ENCODE measurements at regions not wholly inside any gene's neighbourhood (a gene's known extent, or its start where the extent isn't known, plus 50 kb on each side); places are given as distances from the start of the nearest gene placed in this dataset.
"Not testable (repeated sequence)": the region's sequence is repeated elsewhere in the genome, so short reads cannot be mapped to it uniquely, and the experiment has no call there.

DNA sequence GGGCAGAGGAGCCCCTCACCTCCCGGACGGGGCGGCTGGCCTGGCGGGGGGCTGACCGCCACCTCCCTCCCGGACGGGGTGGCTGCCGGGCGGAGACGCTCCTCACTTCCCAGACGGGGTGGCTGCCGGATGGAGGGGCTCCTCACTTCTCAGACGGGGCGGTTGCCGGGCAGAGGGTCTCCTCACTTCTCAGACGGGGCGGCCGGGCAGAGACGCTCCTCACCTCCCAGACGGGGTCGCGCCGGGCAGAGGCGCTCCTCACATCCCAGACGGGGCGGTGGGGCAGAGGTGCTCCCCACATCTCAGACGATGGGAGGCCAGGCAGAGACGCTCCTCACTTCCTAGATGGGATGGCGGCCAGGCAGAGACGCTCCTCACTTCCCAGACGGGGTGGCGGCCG, 1615.9 kb upstream of the C9orf72 start:
- not testable (repeated sequence) for H3K27ac Mint-ChIP-seq; H3K36me3 Mint-ChIP-seq (ENCODE audit: low read depth); H3K4me3 Mint-ChIP-seq; H3K27me3 Mint-ChIP-seq; DNase-seq; H3K9me3 Mint-ChIP-seq; H3K4me1 Mint-ChIP-seq (ENCODE audit: low read depth)

DNA sequence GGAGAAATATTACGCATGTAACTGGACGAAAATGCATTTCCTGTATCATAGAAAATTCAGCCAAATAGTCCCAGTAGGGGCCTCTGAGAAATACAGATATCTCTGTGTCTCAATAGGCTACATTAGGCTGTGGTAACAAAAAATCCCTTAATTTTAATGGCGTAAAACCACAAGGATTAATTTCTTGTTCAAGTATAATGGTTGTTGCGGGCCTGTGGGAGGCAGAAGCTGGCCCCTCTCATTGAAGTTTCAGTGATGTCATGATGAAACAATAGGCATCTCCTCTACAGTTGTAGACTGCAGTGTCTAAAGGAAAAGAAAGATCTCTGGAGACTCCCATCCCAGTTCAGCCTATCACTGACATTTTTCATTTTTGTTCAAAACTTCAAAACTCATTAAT, 1625.6 kb upstream of the C9orf72 start:
- DNase-seq, result no peak
- no peaks in the 10 kb centered on the region for H3K9me3 Mint-ChIP-seq
- no peak overlapping the region for H3K27ac Mint-ChIP-seq
- H3K36me3 Mint-ChIP-seq (ENCODE audit: low read depth), result no peaks in the 10 kb centered on the region
- no peak overlapping the region for H3K4me3 Mint-ChIP-seq
- no peaks in the 10 kb centered on the region for H3K27me3 Mint-ChIP-seq
- H3K4me1 Mint-ChIP-seq (ENCODE audit: low read depth), result no peaks in the 10 kb centered on the region

DNA sequence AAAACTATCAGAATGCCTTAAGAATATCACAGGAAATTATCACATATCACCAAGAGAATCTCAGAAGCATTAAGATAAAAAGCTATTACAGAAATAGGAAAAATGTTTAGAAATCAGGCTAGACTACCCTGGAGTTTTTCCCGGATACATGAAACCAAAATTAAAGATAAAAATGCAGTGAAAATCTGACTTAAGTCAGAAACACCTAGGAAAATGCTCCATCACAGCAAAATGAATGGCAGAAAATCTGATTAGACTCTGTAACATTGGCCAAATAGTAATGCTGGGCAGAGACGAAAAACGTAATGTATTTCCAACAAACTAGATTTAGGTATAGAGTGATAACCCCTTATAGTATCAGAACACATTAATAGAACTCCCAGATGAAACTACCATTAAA, 1626.7 kb upstream of the C9orf72 start:
- Mint-ChIP-seq H3K27ac (no peak overlapping the region), H3K27me3 (no peaks in the 10 kb centered on the region), H3K4me1 (ENCODE audit: low read depth) (no peaks in the 10 kb centered on the region), H3K9me3 (no peaks in the 10 kb centered on the region), H3K4me3 (no peak overlapping the region), H3K36me3 (ENCODE audit: low read depth) (no peaks in the 10 kb centered on the region)
- DNase-seq, result no peak

DNA sequence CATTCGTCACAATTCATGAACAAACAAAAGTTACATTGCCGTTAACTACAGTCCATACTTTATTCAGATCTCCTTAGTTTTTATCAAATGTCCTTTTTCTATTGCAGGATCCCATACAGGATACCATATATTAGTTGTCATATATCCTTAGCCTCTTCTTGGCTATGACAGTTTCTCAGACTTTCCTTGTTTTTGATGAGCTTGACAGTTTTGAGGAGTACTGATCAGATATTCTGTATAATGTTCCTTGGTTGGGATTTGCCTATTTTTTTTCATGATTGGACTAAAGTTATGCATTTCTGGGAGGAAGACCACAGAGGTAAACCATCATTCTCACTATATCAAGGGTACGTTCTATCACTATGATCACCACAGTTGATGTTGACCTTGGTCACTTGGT, 1627.4 kb upstream of the C9orf72 start:
- Mint-ChIP-seq H3K9me3 (no peaks in the 10 kb centered on the region), H3K4me1 (ENCODE audit: low read depth) (no peaks in the 10 kb centered on the region), H3K4me3 (no peak overlapping the region), H3K27me3 (no peaks in the 10 kb centered on the region), H3K27ac (no peak overlapping the region), H3K36me3 (ENCODE audit: low read depth) (no peaks in the 10 kb centered on the region)
- no peak for DNase-seq

DNA sequence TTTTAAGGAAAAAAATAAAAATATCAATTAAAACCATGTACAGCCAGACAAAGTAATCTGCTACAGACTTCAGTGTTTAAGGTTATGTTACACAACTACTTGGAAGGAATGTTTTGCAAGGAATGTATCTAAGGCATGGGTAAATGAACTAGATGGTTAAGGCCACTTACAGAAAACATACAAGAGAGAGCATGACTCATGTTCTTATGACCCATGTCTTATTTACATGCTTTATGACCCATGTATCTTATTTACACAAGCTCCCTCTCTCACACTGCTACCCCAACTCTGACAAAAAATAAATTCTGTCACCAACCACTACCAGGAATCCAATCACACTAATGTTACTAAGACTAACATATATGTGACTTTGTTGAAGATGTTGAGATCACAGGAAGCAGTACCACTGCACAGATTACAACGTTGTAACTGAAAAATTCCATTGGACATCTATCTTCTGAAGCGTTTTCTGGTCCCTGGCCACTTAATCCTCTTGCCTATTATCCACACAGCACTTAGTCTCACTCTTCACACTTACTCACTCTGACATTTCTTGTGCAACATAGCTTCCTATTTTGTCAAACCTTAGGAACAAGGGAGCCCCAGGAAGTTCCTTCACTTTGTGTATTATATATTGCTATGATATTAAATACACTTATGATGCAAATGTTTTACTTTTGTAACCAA, 1630.1 kb upstream of the C9orf72 start:
- Mint-ChIP-seq H3K4me3 (no peak overlapping the region), H3K27me3 (no peaks in the 10 kb centered on the region), H3K4me1 (ENCODE audit: low read depth) (no peaks in the 10 kb centered on the region), H3K9me3 (no peaks in the 10 kb centered on the region), H3K27ac (no peak overlapping the region), H3K36me3 (ENCODE audit: low read depth) (no peaks in the 10 kb centered on the region)
- DNase-seq, result no peak

DNA sequence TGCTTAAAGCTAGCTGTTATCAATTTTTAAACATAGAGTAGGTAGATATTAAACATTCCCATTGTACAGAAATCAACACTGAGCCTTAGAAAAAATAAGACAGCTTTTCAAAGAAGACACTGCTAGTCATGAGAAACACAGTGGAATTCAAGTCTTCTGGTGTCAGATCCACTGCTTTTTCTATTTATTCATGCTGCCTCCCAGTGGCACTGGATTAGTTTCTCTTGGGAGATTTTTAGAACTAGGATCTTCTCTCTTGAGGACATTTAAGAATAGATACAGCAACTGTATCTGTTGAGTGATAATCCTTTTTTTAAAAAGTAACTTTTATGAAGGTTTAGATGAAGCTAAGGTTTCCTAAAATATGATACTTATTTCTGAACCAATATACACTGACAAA, 1635.4 kb upstream of the C9orf72 start:
- no peak for DNase-seq
- Mint-ChIP-seq H3K36me3 (ENCODE audit: low read depth) (no peaks in the 10 kb centered on the region), H3K4me1 (ENCODE audit: low read depth) (peaks cover 9% of the 10 kb centered on the region), H3K4me3 (no peak overlapping the region), H3K27ac (no peak overlapping the region), H3K27me3 (peaks cover 35% of the 10 kb centered on the region), H3K9me3 (no peaks in the 10 kb centered on the region)

DNA sequence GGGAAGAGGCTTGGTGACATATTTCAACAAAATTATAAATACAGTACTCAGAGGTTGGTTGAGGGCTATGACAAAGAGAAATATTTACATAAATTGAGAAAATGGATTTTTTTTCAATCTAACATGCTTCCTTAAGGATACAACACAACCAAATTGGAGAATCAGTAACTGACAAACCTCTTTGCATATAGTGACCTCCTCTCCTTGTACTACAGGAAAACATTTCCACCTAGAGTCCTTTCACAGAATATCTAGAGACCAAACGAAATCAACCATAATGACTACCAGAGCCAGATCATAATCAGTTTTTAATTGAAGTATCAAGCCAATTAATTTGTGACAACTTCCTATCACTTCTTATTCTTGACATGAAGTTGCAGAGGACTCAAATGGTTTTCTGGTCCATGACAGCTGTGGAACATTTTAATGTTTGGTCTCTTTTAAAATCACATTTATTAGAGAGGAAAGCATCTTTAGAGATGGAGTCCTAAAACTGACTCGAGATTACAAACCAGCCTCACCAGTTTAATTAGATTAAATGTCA, 1636.5 kb upstream of the C9orf72 start:
- H3K4me3 Mint-ChIP-seq, result no peak overlapping the region
- peaks cover 46% of the 10 kb centered on the region for H3K27me3 Mint-ChIP-seq
- no peaks in the 10 kb centered on the region for H3K36me3 Mint-ChIP-seq (ENCODE audit: low read depth)
- DNase-seq, result no peak
- H3K4me1 Mint-ChIP-seq (ENCODE audit: low read depth), result peaks cover 12% of the 10 kb centered on the region
- H3K9me3 Mint-ChIP-seq, result no peaks in the 10 kb centered on the region
- no peak overlapping the region for H3K27ac Mint-ChIP-seq

DNA sequence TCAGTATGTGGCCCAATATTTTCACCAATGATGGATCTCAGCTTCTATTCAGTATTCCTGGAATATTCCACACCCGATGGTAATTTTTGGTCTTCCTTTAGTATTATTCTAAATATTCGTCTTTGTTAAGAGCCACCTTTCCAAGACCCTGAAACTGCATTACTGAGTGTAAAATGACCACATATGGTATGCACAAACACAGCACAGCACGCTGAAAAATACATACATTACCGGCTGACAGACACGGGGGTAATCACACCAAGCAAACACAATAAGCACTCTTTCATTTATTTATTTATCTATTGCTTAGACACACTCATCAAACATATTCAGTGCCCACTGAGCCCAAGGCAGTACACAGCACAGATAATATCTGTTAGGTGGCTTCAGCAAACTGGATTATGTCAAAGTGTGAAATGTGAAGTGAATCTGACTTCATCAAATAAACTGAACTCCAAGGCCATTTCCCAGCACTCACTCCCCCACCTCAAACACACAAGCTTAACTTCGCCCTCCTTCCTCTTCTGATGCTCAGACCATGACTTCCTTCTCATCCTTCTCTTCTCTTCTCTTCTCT, 1637.8 kb upstream of the C9orf72 start:
- peaks cover 59% of the 10 kb centered on the region for H3K27me3 Mint-ChIP-seq
- no peak for DNase-seq
- H3K27ac Mint-ChIP-seq, result no peak overlapping the region
- H3K4me3 Mint-ChIP-seq, result no peak overlapping the region
- H3K4me1 Mint-ChIP-seq (ENCODE audit: low read depth), result peaks cover 12% of the 10 kb centered on the region
- H3K9me3 Mint-ChIP-seq, result no peaks in the 10 kb centered on the region
- H3K36me3 Mint-ChIP-seq (ENCODE audit: low read depth), result no peaks in the 10 kb centered on the region

DNA sequence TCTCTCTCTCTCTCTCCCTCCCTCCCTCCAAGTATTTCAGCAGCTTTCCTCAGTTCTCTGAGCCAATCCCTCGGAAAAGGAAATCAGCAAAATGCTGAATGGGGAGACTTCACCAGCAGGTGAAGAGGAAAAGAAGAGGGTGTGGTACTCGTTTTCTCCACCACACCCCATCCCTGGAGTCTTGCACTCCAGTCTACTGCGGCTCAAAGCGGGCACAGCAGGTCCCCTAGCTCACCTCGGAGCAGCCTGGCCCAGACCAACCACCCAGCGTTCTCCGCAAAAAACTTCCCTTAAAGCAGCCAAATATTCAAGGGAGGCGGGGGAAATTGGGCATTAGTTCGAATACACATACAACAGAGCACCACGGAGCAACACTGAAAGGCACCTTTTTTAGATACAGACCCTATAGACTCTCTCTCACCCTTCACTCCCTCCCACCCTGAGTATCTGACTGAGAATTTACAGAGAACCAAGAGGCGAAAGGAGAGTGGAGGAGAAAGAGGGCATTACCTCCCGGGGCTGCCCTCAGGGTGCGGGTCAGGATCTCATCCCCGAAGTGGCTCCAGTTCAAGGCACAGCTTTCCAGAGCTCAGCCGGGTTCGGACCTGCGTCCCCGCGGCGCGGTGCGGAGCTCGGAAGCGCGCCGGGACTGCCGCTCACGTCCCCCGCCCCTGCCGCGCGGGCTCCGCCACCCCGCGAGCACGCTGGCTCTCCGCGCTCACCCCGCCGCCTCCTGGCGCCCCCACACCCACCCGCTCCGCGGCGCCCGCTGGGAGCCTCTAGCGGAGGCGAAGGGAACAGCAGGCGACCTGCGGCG, 1638.5 kb upstream of the C9orf72 start:
- H3K4me1 Mint-ChIP-seq (ENCODE audit: low read depth), result peaks cover 12% of the 10 kb centered on the region
- peak; percentile 59 for DNase-seq

DNA sequence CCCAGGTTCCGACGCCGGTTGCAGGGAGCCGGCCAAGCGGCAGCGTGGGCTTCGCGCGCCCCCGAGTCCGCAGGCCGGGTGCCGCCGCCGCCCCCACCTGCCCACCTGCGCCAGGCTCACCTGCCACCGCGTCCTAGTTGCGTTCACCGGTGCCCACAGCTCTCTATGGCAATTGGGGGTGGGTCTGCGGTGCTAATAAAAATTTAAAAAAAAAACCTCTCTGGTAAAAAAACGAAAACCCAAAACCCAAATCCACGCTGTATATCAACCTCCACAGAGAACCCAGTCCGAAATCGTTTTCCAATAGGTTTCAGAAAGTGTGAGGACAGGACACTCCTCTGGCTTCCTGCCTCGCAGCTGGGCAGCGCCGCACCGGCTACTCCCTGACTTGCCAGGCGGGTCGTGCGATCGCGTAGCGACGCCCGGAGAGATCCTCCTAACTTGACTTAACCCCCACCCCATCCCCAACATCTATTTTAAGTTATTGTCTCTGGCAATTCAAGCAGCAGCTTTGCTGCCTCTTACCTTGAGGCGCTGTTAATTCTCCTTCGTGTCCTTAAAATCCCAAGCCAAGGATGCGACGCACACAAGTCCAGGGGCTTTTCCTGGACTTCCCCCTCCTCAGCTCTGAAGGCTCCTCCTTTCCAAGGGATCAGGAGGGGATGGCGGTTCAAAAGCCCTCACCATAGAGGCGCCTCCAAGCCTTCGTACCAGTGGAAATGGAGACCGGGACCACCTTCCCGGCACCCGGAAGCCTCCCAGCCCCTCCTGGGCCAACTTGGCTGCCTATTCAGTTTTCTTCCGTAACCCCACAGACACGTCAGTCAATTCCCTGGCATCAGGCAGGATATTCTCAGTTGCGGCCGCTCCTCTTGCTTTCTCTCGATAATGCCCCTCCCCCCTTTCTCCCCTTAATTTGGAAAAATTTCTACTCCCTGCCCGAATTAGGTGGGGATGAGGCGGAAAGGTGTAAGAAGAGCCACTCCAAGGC, 1639.4 kb upstream of the C9orf72 start:
- H3K27me3 Mint-ChIP-seq, result peaks cover 73% of the 10 kb centered on the region
- H3K9me3 Mint-ChIP-seq, result no peaks in the 10 kb centered on the region
- no peak overlapping the region for H3K27ac Mint-ChIP-seq
- DNase-seq, result no peak
- no peaks in the 10 kb centered on the region for H3K36me3 Mint-ChIP-seq (ENCODE audit: low read depth)
- peak overlapping the region; percentile 47 for H3K4me3 Mint-ChIP-seq
- H3K4me1 Mint-ChIP-seq (ENCODE audit: low read depth), result peaks cover 12% of the 10 kb centered on the region

More for the DNA sequence above, 1638.5 kb upstream of the C9orf72 start:
- Mint-ChIP-seq H3K27ac (no peak overlapping the region), H3K36me3 (ENCODE audit: low read depth) (no peaks in the 10 kb centered on the region), H3K4me3 (peak overlapping the region; percentile 15), H3K27me3 (peaks cover 66% of the 10 kb centered on the region), H3K9me3 (no peaks in the 10 kb centered on the region)

DNA sequence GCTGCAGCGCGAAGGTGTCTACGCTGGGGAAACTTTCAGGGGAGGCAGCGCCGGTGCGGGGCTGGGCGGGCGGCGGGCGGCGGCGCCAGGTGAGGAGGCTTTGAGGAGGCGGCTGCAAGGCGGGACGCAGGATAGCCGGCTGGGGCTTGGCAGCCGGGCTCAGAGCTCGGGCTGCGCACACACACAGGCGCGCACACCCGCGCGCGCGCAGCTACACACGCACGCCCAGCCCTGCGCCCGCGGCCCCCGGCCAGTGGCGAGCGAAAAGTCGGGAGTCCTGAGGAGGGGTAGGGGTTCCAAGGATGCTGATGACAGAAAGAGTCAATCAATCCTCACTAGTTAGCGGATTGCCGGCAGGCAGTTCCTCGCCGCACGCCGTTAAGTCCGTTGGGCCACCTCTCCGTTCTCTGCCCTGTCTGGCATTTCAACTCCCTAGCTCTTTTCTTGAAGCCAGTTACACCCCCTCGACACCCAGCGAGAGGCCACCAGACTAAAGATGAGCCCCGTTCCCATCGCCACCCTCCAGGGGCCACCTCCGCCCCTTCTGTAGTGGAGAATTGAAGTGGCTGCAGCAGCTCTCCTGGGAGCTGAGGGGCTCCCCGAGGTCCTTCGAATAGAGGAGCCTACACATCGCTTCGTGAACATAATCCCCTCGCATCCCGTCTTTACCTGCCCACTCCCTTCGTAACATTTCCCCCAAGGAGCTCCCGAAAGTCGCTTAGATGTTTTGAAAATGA, 1640.3 kb upstream of the C9orf72 start, which contains the start of gene LINGO2:
LINGO2 (minus strand) TSS at position 185 of the 737 bp plus-strand sequence.
- H3K4me1 Mint-ChIP-seq (ENCODE audit: low read depth), result peaks cover 12% of the 10 kb centered on the region
- no peaks in the 10 kb centered on the region for H3K36me3 Mint-ChIP-seq (ENCODE audit: low read depth)
- peak within 1 kb of the TSS; percentile 47 for H3K4me3 Mint-ChIP-seq
- no peak within 1 kb of the TSS for H3K27ac Mint-ChIP-seq
- H3K9me3 Mint-ChIP-seq, result no peaks in the 10 kb centered on the region
- DNase-seq, result no peak
- H3K27me3 Mint-ChIP-seq, result peaks cover 75% of the 10 kb centered on the region

DNA sequence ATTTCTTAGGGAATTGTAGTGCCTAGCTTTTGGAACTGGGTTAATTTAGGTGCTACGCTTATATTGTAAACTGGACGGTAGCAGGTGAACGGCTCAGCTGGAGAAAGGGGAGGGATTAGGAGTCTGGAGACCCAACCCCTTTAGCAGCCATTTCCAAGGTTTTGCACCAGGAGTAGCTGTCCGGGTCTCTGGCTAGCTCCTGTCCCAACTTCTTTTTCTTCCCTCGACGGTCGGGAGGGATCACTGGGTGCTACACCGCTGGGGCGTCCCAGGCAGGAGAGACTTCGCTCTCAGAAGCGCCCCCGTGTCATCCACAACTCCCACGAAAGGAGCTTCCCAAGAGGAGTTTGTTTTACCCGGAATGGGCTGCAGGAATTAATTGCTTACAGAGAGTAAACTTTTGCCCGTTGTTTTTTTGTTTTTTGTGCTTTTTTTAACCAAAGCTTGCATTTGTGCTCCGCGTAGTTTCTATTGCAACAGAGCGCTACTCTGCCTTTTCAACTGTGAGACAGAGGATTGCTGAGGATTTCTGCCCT, 1640.9 kb upstream of the C9orf72 start:
- no peak for DNase-seq
- H3K9me3 Mint-ChIP-seq, result no peaks in the 10 kb centered on the region
- H3K4me3 Mint-ChIP-seq, result no peak overlapping the region
- H3K4me1 Mint-ChIP-seq (ENCODE audit: low read depth), result peaks cover 12% of the 10 kb centered on the region
- peaks cover 75% of the 10 kb centered on the region for H3K27me3 Mint-ChIP-seq
- no peak overlapping the region for H3K27ac Mint-ChIP-seq
- no peaks in the 10 kb centered on the region for H3K36me3 Mint-ChIP-seq (ENCODE audit: low read depth)

DNA sequence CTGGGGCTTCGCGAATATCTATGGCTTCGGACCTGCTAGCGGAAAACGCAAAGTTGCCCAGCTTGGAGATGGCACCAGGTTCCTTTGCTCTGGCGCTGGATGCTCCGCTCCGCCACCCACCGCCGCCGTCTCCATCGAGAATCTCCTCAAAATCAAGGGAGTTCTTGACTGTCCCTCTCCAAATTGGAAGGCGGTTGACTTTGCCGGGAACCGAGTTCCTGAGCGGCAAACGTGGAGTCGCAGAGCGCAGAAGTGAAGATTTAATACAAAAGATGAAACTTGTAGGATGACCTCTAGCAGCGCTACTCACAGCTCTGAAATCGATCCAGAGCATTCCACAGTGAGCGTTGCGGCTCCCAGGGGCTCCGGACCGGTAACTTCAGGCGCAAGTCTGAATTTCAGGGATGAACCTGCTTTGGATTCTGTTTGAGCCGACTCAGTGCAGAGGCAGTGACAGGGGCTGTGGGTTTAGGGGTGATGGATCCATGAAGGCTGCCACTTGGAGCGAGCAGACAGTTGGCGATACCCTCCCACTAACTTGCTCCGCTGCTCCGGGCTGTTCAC, 1641.5 kb upstream of the C9orf72 start:
- no peak overlapping the region for H3K27ac Mint-ChIP-seq
- no peaks in the 10 kb centered on the region for H3K36me3 Mint-ChIP-seq (ENCODE audit: low read depth)
- H3K4me3 Mint-ChIP-seq, result no peak overlapping the region
- no peaks in the 10 kb centered on the region for H3K9me3 Mint-ChIP-seq
- DNase-seq, result no peak
- peaks cover 12% of the 10 kb centered on the region for H3K4me1 Mint-ChIP-seq (ENCODE audit: low read depth)
- peaks cover 74% of the 10 kb centered on the region for H3K27me3 Mint-ChIP-seq

All from activated T-cell treated with anti-CD3 and anti-CD28 coated beads, Interleukin-2, amount 50 U/mL, for 24 hours (primary cell).